A673 (cell line): ENCODE measurements at regions not wholly inside any gene's neighbourhood (a gene's known extent, or its start where the extent isn't known, plus 50 kb on each side); places are given as distances from the start of the nearest gene placed in this dataset.

Source experiments
- EZH2 ChIP-seq: fragments of 200-600 bp; sonication (generic); IDR thresholded peaks from 2 replicates; pipeline ENCODE4 v1.6.1; 2017; ENCODE audit warnings: borderline replicate concordance, low read depth, mild to moderate bottlenecking, mixed read lengths, antibody characterized with exemption, low read length; ENCODE audit not compliant: poor library complexity, severe bottlenecking
- TF ChIP-seq, protein P1 (sequence below): fragments of 300-800, 200-600 bp; sonication (generic); conservative IDR thresholded peaks from 2 replicates; pipeline ENCODE4 v1.5.1; 2017; ENCODE audit warnings: low read depth, mild to moderate bottlenecking, antibody characterized with exemption, low read length, moderate library complexity, mixed read lengths

- TF ChIP-seq EZH2 = no peak
- TF ChIP-seq, protein P1, sequence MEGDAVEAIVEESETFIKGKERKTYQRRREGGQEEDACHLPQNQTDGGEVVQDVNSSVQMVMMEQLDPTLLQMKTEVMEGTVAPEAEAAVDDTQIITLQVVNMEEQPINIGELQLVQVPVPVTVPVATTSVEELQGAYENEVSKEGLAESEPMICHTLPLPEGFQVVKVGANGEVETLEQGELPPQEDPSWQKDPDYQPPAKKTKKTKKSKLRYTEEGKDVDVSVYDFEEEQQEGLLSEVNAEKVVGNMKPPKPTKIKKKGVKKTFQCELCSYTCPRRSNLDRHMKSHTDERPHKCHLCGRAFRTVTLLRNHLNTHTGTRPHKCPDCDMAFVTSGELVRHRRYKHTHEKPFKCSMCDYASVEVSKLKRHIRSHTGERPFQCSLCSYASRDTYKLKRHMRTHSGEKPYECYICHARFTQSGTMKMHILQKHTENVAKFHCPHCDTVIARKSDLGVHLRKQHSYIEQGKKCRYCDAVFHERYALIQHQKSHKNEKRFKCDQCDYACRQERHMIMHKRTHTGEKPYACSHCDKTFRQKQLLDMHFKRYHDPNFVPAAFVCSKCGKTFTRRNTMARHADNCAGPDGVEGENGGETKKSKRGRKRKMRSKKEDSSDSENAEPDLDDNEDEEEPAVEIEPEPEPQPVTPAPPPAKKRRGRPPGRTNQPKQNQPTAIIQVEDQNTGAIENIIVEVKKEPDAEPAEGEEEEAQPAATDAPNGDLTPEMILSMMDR = no peak
Observed at GRCh38 chr16:52906281-52906680, 146.4 kb downstream of the CHD9NB start.
